ENCODE measurements at regions not wholly inside any gene's neighbourhood (a gene's known extent, or its start where the extent isn't known, plus 50 kb on each side); places are given as distances from the start of the nearest gene placed in this dataset.

GRCh38 chr14:98960617-98961013, 311.4 kb downstream of the BCL11B start:
- no peak for TF ChIP-seq CTCF (IDR thresholded peaks at IDR 0.05; ENCODE audit: low read depth, low read length, missing control alignments)
- no peak for DNase-seq (ENCODE audit: low read depth)
- in situ Hi-C loops (cut with HindIII; ENCODE audit: low sequenced_read_pairs): no loop called here
- H3K4me3 ChIP-seq (ENCODE audit: low read depth, low read length): no peak overlapping the region

GRCh38 chr14:98961191-98961590, 310.8 kb downstream of the BCL11B start:
- DNase-seq (ENCODE audit: low read depth): no peak
- H3K4me3 ChIP-seq (ENCODE audit: low read depth, low read length): no peak overlapping the region
- in situ Hi-C loops (cut with HindIII; ENCODE audit: low sequenced_read_pairs): no loop called here
- TF ChIP-seq CTCF (IDR thresholded peaks at IDR 0.05; ENCODE audit: low read depth, low read length, missing control alignments): no peak

GRCh38 chr14:98962118-98962517, 309.9 kb downstream of the BCL11B start:
- no peak overlapping the region for H3K4me3 ChIP-seq (ENCODE audit: low read depth, low read length)
- no peak for DNase-seq (ENCODE audit: low read depth)
- TF ChIP-seq CTCF (IDR thresholded peaks at IDR 0.05; ENCODE audit: low read depth, low read length, missing control alignments): no peak
- in situ Hi-C loops (cut with HindIII; ENCODE audit: low sequenced_read_pairs): no loop called here

- TF ChIP-seq CTCF (IDR thresholded peaks at IDR 0.05; ENCODE audit: low read depth, low read length, missing control alignments): no peak
- H3K4me3 ChIP-seq (ENCODE audit: low read depth, low read length): no peak overlapping the region
- DNase-seq (ENCODE audit: low read depth): no peak
- in situ Hi-C loops (cut with HindIII; ENCODE audit: low sequenced_read_pairs): no loop called here
Measured at GRCh38 chr14:98963610-98964009, 308.4 kb downstream of the BCL11B start.

DNA sequence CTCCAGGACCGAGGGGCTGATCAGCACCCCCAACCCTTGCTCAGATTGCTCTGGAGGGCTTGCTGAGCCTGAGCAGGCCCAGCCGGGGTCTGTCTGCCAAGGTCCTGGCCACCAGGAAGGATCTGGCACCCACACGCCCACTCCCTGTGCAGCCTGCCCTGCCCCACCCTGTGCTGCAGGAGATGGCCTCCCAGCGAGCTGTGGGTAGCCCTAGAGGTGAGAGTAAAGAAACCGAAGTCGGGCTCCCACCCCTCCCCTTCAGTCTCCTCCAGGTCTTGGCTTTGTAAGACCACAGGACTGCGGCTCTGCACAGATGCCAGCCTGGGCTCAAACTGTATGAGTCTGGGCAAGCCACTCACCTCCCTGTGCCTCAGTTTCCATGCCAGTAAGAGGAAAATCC, 307.8 kb downstream of the BCL11B start:
- in situ Hi-C loops (cut with HindIII; ENCODE audit: low sequenced_read_pairs): no loop called here
- TF ChIP-seq CTCF (IDR thresholded peaks at IDR 0.05; ENCODE audit: low read depth, low read length, missing control alignments): no peak
- no peak for DNase-seq (ENCODE audit: low read depth)
- no peak overlapping the region for H3K4me3 ChIP-seq (ENCODE audit: low read depth, low read length)

DNA sequence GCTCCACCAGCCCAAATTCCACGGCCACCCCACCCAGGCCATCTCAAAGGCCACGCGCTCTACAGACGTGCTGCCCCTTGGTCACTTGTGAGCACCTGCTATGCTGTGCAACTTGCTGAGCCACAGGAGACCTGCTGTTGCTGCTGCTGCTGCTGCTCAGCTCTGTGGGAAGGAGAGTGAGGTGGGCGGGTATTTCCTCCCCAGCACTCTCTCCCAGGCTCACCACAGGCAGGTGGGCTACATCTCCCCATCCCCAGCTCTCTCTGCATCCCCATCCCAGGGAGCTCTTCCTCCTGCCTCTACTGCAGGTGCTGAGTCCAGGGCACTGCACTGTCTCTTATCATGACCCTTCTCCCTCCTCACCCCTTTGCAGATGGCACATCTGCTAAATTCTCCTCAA, 306.9 kb downstream of the BCL11B start:
- DNase-seq (ENCODE audit: low read depth): no peak
- H3K4me3 ChIP-seq (ENCODE audit: low read depth, low read length): no peak overlapping the region
- TF ChIP-seq CTCF (IDR thresholded peaks at IDR 0.05; ENCODE audit: low read depth, low read length, missing control alignments): no peak
- in situ Hi-C loops (cut with HindIII; ENCODE audit: low sequenced_read_pairs): no loop called here

- no peak overlapping the region for H3K4me3 ChIP-seq (ENCODE audit: low read depth, low read length)
- in situ Hi-C loops (cut with HindIII; ENCODE audit: low sequenced_read_pairs): no loop called here
- no peak for DNase-seq (ENCODE audit: low read depth)
- no peak for TF ChIP-seq CTCF (IDR thresholded peaks at IDR 0.05; ENCODE audit: low read depth, low read length, missing control alignments)
Measured at GRCh38 chr14:98966016-98966415, 306.0 kb downstream of the BCL11B start.
